ENCODE measurements at regions not wholly inside any gene's neighbourhood (a gene's known extent, or its start where the extent isn't known, plus 50 kb on each side); places are given as distances from the start of the nearest gene placed in this dataset.

- H4K20me1 ChIP-seq (ENCODE audit: control insufficient read depth, insufficient read depth) = no peaks in the 10 kb centered on the region
- H3K4me1 ChIP-seq (ENCODE audit: control insufficient read depth, insufficient read depth, low read length) = no peaks in the 10 kb centered on the region
- in situ Hi-C loops (cut with MboI) = no loop called here
- ChIA-PET RAD21 (ENCODE audit: unreplicated experiment) (no interaction called here), CTCF (interaction anchor here (0.7 to 0.9 kb wide), 2 partner anchors 10 to 21 kb away, joined by 3 to 4 read pairs; no protein-coding TSS in a partner anchor), SMC1A (ENCODE audit: uncharacterized antibody, unreplicated experiment) (no interaction called here), POLR2A (no interaction called here)
- no peaks in the 10 kb centered on the region for H3K79me2 ChIP-seq (ENCODE audit: control insufficient read depth, insufficient read depth, low read length)
- ATAC-seq (no peak), FAIRE-seq (no peak), DNase-seq (ENCODE audit: low read depth, low spot score) (no peak)
- no peaks in the 10 kb centered on the region; the same call in 2 of the 3 replicates for H3K9me3 ChIP-seq (replicated peaks; ENCODE audit: control insufficient read depth, insufficient read depth, low read length)
- no peaks in the 10 kb centered on the region for H3K36me3 ChIP-seq (ENCODE audit: control insufficient read depth in 2 of 2, insufficient read depth in 2 of 2, low read length in 1 of 2)
- no peak overlapping the region for H3K4me2 ChIP-seq (ENCODE audit: control insufficient read depth, insufficient read depth)
- no peak overlapping the region for H3K4me3 ChIP-seq
- no peak overlapping the region for H3K9ac ChIP-seq (ENCODE audit: control insufficient read depth, insufficient read depth, low read length)
- TF ChIP-seq MEF2A (IDR thresholded peaks at IDR 0.05; ENCODE audit: insufficient read depth, low read depth, low read length) (no peak), EZH2 (IDR thresholded peaks at IDR 0.05; ENCODE audit: borderline replicate concordance, control insufficient read depth, low read depth, low read length) (no peak), NR2F1 (conservative IDR thresholded peaks at IDR 0.05) (no peak), E2F4 (IDR thresholded peaks at IDR 0.05; ENCODE audit: low read depth, low read length) (no peak), ZSCAN29 (IDR thresholded peaks at IDR 0.05) (no peak), TCF12 (IDR thresholded peaks at IDR 0.05; ENCODE audit: low read depth, low read length) (no peak), IRF3 (IDR thresholded peaks at IDR 0.05) (no peak), SRF (IDR thresholded peaks at IDR 0.05; ENCODE audit: low read depth in 2 of 2, low read length in 2 of 2) (no peak), NFYB (IDR thresholded peaks at IDR 0.05; ENCODE audit: insufficient read depth, low read depth, low read length) (no peak), CHD4 (IDR thresholded peaks at IDR 0.05) (no peak), ZZZ3 (IDR thresholded peaks at IDR 0.05; ENCODE audit: control insufficient read depth, insufficient read length, low read depth) (no peak), KLF5 (IDR thresholded peaks at IDR 0.05; ENCODE audit: partially characterized antibody) (no peak), SMARCA5 (IDR thresholded peaks at IDR 0.05) (no peak), PAX8 (IDR thresholded peaks at IDR 0.05) (no peak), MTA2 (IDR thresholded peaks at IDR 0.05; ENCODE audit: low read depth) (no peak), TBL1XR1 (IDR thresholded peaks at IDR 0.05; ENCODE audit: low read depth, low read length) (no peak), EP300 (IDR thresholded peaks at IDR 0.05; ENCODE audit: borderline replicate concordance in 1 of 2, control insufficient read depth in 1 of 2, low read depth in 2 of 2, low read length in 2 of 2) (no peak), PAX5 (IDR thresholded peaks at IDR 0.05; ENCODE audit: borderline replicate concordance, low read depth, low read length) (no peak), RAD21 (IDR thresholded peaks at IDR 0.05; ENCODE audit: insufficient read depth, low read depth, low read length) (no peak)
- TF ChIP-seq, protein P1, sequence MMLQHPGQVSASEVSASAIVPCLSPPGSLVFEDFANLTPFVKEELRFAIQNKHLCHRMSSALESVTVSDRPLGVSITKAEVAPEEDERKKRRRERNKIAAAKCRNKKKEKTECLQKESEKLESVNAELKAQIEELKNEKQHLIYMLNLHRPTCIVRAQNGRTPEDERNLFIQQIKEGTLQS (IDR thresholded peaks at IDR 0.05; ENCODE audit: borderline replicate concordance, extremely low read depth, low read depth, low read length) = no peak
- intact Hi-C loops (cut with micrococcal nuclease; ENCODE audit: unreplicated experiment) = no loop called here
- H2AFZ ChIP-seq (ENCODE audit: control insufficient read depth, low read depth, low read length) = no peak overlapping the region
- no peak overlapping the region for H3K27ac ChIP-seq (ENCODE audit: control insufficient read depth, insufficient read depth)
- H3K27me3 ChIP-seq (replicated peaks in 1 of 2; ENCODE audit: control insufficient read depth in 2 of 2, insufficient read depth in 2 of 2, low read length in 1 of 2) = no peaks in the 10 kb centered on the region
- no TSS peak for BruUV-seq (replicated peaks)
Observed at GRCh38 chr3:104586344-104586743, 780.4 kb upstream of the ALCAM start.
